WTC11 (cell line): ENCODE measurements at regions not wholly inside any gene's neighbourhood (a gene's known extent, or its start where the extent isn't known, plus 50 kb on each side); places are given as distances from the start of the nearest gene placed in this dataset.

Source experiments
- CTCF ChIP-seq: fragments of 200-600 bp; IDR thresholded peaks from 2 replicates; pipeline ENCODE4 v1.8.0; 2022; ENCODE audit warnings: antibody characterized with exemption
- MAX ChIP-seq: sonication (generic); formaldehyde crosslinking; IDR thresholded peaks from 2 replicates; pipeline ENCODE4 v1.8.0; 2022; ENCODE audit warnings: mild to moderate bottlenecking, missing genetic modification reagents
- NFYB ChIP-seq: sonication (generic); formaldehyde crosslinking; conservative IDR thresholded peaks from 2 replicates; pipeline ENCODE4 v1.8.0; 2022; ENCODE audit warnings: low read depth, missing genetic modification reagents
- SMAD3 ChIP-seq: sonication (generic); formaldehyde crosslinking; IDR thresholded peaks from 2 replicates; pipeline ENCODE4 v1.8.0; 2022; ENCODE audit warnings: missing genetic modification reagents, mild to moderate bottlenecking, borderline replicate concordance
- TEAD1 ChIP-seq: sonication (generic); formaldehyde crosslinking; IDR thresholded peaks from 2 replicates; pipeline ENCODE4 v1.8.0; 2022; ENCODE audit warnings: mild to moderate bottlenecking, missing genetic modification reagents
- USF2 ChIP-seq: sonication (generic); formaldehyde crosslinking; IDR thresholded peaks from 2 replicates; pipeline ENCODE4 v1.8.1; 2023; ENCODE audit warnings: mild to moderate bottlenecking, missing genetic modification reagents, moderate library complexity

GRCh38 chr2:12538138-12538694, 178.5 kb upstream of the TRIB2 start:
- no peak for TF ChIP-seq NFYB
- TF ChIP-seq SMAD3 (CRISPR knock-in tag): no peak
- TF ChIP-seq MAX (CRISPR knock-in tag): no peak
- TF ChIP-seq USF2 (CRISPR knock-in tag): no peak
- TF ChIP-seq CTCF: no peak
- TF ChIP-seq TEAD1 (CRISPR knock-in tag): no peak
